ENCODE measurements at regions not wholly inside any gene's neighbourhood (a gene's known extent, or its start where the extent isn't known, plus 50 kb on each side); places are given as distances from the start of the nearest gene placed in this dataset.

GRCh38 chr6:33862536-33862935, 58.7 kb upstream of the MLN start:
- no peak for DNase-seq

GRCh38 chr6:33861722-33862121, 57.9 kb upstream of the MLN start:
- no peak for DNase-seq

GRCh38 chr6:33860706-33861474, 57.1 kb upstream of the MLN start:
- peak; percentile 63 for DNase-seq

- no peak for DNase-seq
Measured at GRCh38 chr6:33860006-33860405, 56.2 kb upstream of the MLN start.

GRCh38 chr6:33858804-33859505, 55.2 kb upstream of the MLN start:
- DNase-seq, result no peak

- no peak for DNase-seq
Measured at GRCh38 chr6:33857932-33858475, 54.2 kb upstream of the MLN start.

- DNase-seq, result no peak
Measured at GRCh38 chr6:33857093-33857931, 53.5 kb upstream of the MLN start.

- no peak for DNase-seq
Measured at GRCh38 chr6:33856655-33857054, 52.9 kb upstream of the MLN start.

- no peak for DNase-seq
Measured at GRCh38 chr6:33856031-33856590, 52.3 kb upstream of the MLN start.

- DNase-seq, result no peak
Measured at GRCh38 chr6:33854572-33855030, 50.8 kb upstream of the MLN start.

- no peak for DNase-seq
Measured at GRCh38 chr6:33853736-33854135, 49.9 kb upstream of the MLN start.

Measured in dermis blood vessel endothelial cell (primary cell).